B cell (primary cell): ENCODE measurements at regions not wholly inside any gene's neighbourhood (a gene's known extent, or its start where the extent isn't known, plus 50 kb on each side); places are given as distances from the start of the nearest gene placed in this dataset.

ENCODE experiments used
- ATAC-seq: fragments of 200-7000 bp; cut with Tn5 transposase; one replicate; pipeline ENCODE4 v1.10.0; 2021; ENCODE audit warnings: low read depth, mild to moderate bottlenecking, moderate number of reproducible peaks, moderate library complexity
- CTCF ChIA-PET: fragments of 350-600 bp; sonication (Branson Sonifier 250); formaldehyde crosslinking; loops from one replicate; lab custom pipeline; 2021; ENCODE audit warnings: antibody characterized with exemption, inconsistent platforms; lab: Charles Lee
- POLR2A ChIA-PET: fragments of 350-600 bp; sonication (Branson Sonifier 250); formaldehyde crosslinking; loops from one replicate; lab custom pipeline; 2021; ENCODE audit warnings: antibody characterized with exemption; lab: Charles Lee
- DNase-seq: peaks from one replicate; pipeline ENCODE4 v3.0.0; 2013
- H2AFZ ChIP-seq: 2 replicates; pipeline ENCODE4 v1.6.1; 2012; ENCODE audit warnings: mild to moderate bottlenecking, low read depth, low read length; ENCODE audit not compliant: insufficient read depth, poor library complexity, severe bottlenecking
- H3K27ac ChIP-seq, 2 donors: 1 replicate in 1 of 2; 2 replicates in 1 of 2; pipeline ENCODE4 v1.5.1; 2012 to 2013; ENCODE audit warnings: low read length in 2 of 2, mild to moderate bottlenecking in 2 of 2, moderate library complexity in 1 of 2
- H3K27me3 ChIP-seq, 4 experiments: fragments of 200-600 bp in 1 of 4; sonication (generic) in 1 of 4; replicated peaks in 1 of 4; 1 replicate in 2 of 4; 2 replicates in 2 of 4; pipeline versions ENCODE4 v1.6.1 to v1.7.0; 2013 to 2016; ENCODE audit warnings: low read length in 3 of 4, mild to moderate bottlenecking in 2 of 4, mixed read lengths in 1 of 4, moderate library complexity in 1 of 4; ENCODE audit not compliant: insufficient read depth in 4 of 4, control insufficient read depth in 3 of 4; ENCODE audit errors: control extremely low read depth in 1 of 4
- H3K36me3 ChIP-seq, 2 experiments: replicated peaks in 1 of 2; 1 replicate in 1 of 2; 2 replicates in 1 of 2; pipeline versions ENCODE4 v1.6.1 to v1.7.1; 2013; ENCODE audit warnings: low read length in 1 of 2; ENCODE audit not compliant: insufficient read depth in 2 of 2, control insufficient read depth in 1 of 2; ENCODE audit errors: control extremely low read depth in 1 of 2, extremely low read depth in 1 of 2
- H3K4me1 ChIP-seq, 2 donors: fragments of 200-600 bp in 1 of 2; sonication (generic) in 1 of 2; 1 replicate in 1 of 2; 2 replicates in 1 of 2; pipeline versions ENCODE4 v1.5.1 to v1.6.1; 2013 to 2017; ENCODE audit warnings: low read length in 2 of 2; ENCODE audit not compliant: control insufficient read depth in 2 of 2, insufficient read depth in 2 of 2
- H3K4me2 ChIP-seq: replicated peaks from 2 replicates; pipeline ENCODE3; 2012; ENCODE audit warnings: mild to moderate bottlenecking, low read depth, low read length; ENCODE audit not compliant: poor library complexity, severe bottlenecking
- H3K4me3 ChIP-seq, 5 experiments: fragments of 200-600 bp in 1 of 5; sonication (generic) in 1 of 5; 1 replicate in 3 of 5; 2 replicates in 2 of 5; pipeline versions ENCODE4 v1.5.1 to v1.7.0; 2011 to 2016; ENCODE audit warnings: low read length in 4 of 5, mild to moderate bottlenecking in 4 of 5, low read depth in 2 of 5, control low read depth in 1 of 5, moderate library complexity in 1 of 5; ENCODE audit not compliant: insufficient read depth in 1 of 5; ENCODE audit errors: control extremely low read depth in 1 of 5, extremely low read depth in 1 of 5
- H3K79me2 ChIP-seq: fragments of 200-600 bp; sonication (generic); one replicate; pipeline ENCODE4 v1.6.0; 2016; ENCODE audit warnings: low read length; ENCODE audit not compliant: control insufficient read depth, insufficient read depth
- H3K9ac ChIP-seq: fragments of 200-600 bp; sonication (generic); 2 replicates; pipeline ENCODE4 v1.6.1; 2017; ENCODE audit warnings: mild to moderate bottlenecking, low read length, moderate library complexity
- H3K9me3 ChIP-seq, 3 donors: one replicate each; pipeline versions ENCODE4 v1.6.1 to v1.7.1; 2013; ENCODE audit warnings: low read length in 2 of 3; ENCODE audit not compliant: control insufficient read depth in 2 of 3, insufficient read depth in 1 of 3; ENCODE audit errors: control extremely low read depth in 1 of 3
- H4K20me1 ChIP-seq: 2 replicates; pipeline ENCODE4 v1.6.0; 2012; ENCODE audit warnings: mild to moderate bottlenecking, low read length; ENCODE audit not compliant: insufficient read depth, control insufficient read depth, poor library complexity, severe bottlenecking
- H3K27ac Mint-ChIP-seq: one replicate; pipeline ENCODE4 v1.8.0; 2021; ENCODE audit warnings: mixed read lengths
- H3K27me3 Mint-ChIP-seq: one replicate; pipeline ENCODE4 v1.8.0; 2021; ENCODE audit warnings: mixed read lengths
- H3K4me1 Mint-ChIP-seq: one replicate; pipeline ENCODE4 v1.8.0; 2021; ENCODE audit warnings: mixed read lengths
- H3K4me3 Mint-ChIP-seq: one replicate; pipeline ENCODE4 v1.8.0; 2021; ENCODE audit warnings: mixed read lengths
- H3K9me3 Mint-ChIP-seq: one replicate; pipeline ENCODE4 v1.8.0; 2022; ENCODE audit warnings: mixed read lengths; ENCODE audit not compliant: insufficient read depth
- CTCF ChIP-seq: fragments of 200-600 bp; IDR thresholded peaks from one replicate; pipeline ENCODE4 v1.8.0; 2022; ENCODE audit warnings: antibody characterized with exemption, mild to moderate bottlenecking
- EZH2 ChIP-seq: IDR thresholded peaks from 2 replicates; pipeline ENCODE4 v1.6.1; 2012; ENCODE audit warnings: borderline replicate concordance, low read depth, mild to moderate bottlenecking, moderate library complexity, low read length; ENCODE audit not compliant: insufficient read depth, poor library complexity, severe bottlenecking
- WGBS: methylation state at CpG from one replicate; pipeline ENCODE4 v1.1.5; 2013; ENCODE audit warnings: missing lambda C conversion rate; ENCODE audit not compliant: insufficient coverage; 5-methylcytosine and 5-hydroxymethylcytosine counted together
- intact Hi-C: fragments of 100-400 bp; cut with micrococcal nuclease; formaldehyde crosslinking; loops from one replicate; pipeline ENCODE4 v1.10.0; 2022

DNA sequence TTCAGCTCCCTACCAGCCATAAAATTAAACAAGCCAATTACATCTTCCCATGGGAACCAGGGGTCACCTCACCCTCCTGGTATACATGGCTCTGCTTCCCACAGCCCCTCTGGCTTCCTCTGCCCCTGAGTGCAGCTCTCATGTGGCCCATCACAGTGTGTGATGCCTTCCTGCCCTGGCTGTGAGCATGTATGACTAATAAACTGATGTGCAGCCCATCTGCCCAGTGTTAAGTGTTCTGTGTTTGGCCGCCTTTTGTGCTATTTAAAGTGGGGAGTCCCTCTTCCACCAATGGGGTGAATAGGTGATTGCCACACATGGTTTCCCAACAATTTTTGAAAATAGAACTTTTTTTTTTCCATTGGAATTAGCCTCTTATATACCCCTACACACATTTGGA is 87.7 kb upstream of the PIEZO2 start:
- intact Hi-C loops, result no loop called here
- no peaks in the 10 kb centered on the region for H3K4me1 ChIP-seq
- H3K27ac ChIP-seq, result no peak overlapping the region
- Mint-ChIP-seq H3K4me3 (no peak overlapping the region), H3K27ac (no peak overlapping the region), H3K4me1 (no peaks in the 10 kb centered on the region), H3K9me3 (peaks cover 2% of the 10 kb centered on the region), H3K27me3 (peaks cover 3% of the 10 kb centered on the region)
- H3K36me3 ChIP-seq, result no peaks in the 10 kb centered on the region
- no peak for DNase-seq
- no peaks in the 10 kb centered on the region for H3K79me2 ChIP-seq
- whole genome bisulfite sequencing, result no CpG with 5 or more reads among the region's 1 CpG
- ChIA-PET CTCF (no interaction called here), POLR2A (no interaction called here)
- no peaks in the 10 kb centered on the region for H3K27me3 ChIP-seq
- H3K9me3 ChIP-seq, result peaks cover 0 to 5% (median 0%) of the 10 kb centered on the region in 3 donors
- H2AFZ ChIP-seq, result no peak overlapping the region
- no peak overlapping the region for H3K4me3 ChIP-seq
- H3K9ac ChIP-seq, result no peak overlapping the region
- H4K20me1 ChIP-seq, result no peaks in the 10 kb centered on the region
- no peak overlapping the region for H3K4me2 ChIP-seq
- no peak for TF ChIP-seq CTCF
- TF ChIP-seq EZH2, result no peak
- no peak for ATAC-seq

- ATAC-seq (no peak), DNase-seq (no peak)
- Histone ChIP-seq H3K79me2 (no peaks in the 10 kb centered on the region), H3K27ac (no peak overlapping the region), H2AFZ (no peak overlapping the region), H3K4me2 (no peak overlapping the region), H3K4me3 (no peak overlapping the region), H4K20me1 (no peaks in the 10 kb centered on the region), H3K4me1 (no peaks in the 10 kb centered on the region), H3K36me3 (no peaks in the 10 kb centered on the region), H3K27me3 (no peaks in the 10 kb centered on the region), H3K9ac (no peak overlapping the region), H3K9me3 (no peaks in the 10 kb centered on the region)
- intact Hi-C loops, result no loop called here
- no peaks in the 10 kb centered on the region for H3K27me3 Mint-ChIP-seq
- 92% methylated on average over 7 of the region's 7 CpGs for WGBS
- ChIA-PET POLR2A (no interaction called here), CTCF (no interaction called here)
- no peak overlapping the region for H3K4me3 Mint-ChIP-seq
- TF ChIP-seq CTCF, result no peak
- no peak for TF ChIP-seq EZH2
- H3K9me3 Mint-ChIP-seq, result no peaks in the 10 kb centered on the region
- H3K4me1 Mint-ChIP-seq, result no peaks in the 10 kb centered on the region
- no peak overlapping the region for H3K27ac Mint-ChIP-seq
Measured at GRCh38 chr18:11224153-11224552, 74.8 kb upstream of the PIEZO2 start.
